ENCODE measurements at regions not wholly inside any gene's neighbourhood (a gene's known extent, or its start where the extent isn't known, plus 50 kb on each side); places are given as distances from the start of the nearest gene placed in this dataset.
"Not testable (repeated sequence)": the region's sequence is repeated elsewhere in the genome, so short reads cannot be mapped to it uniquely, and the experiment has no call there.

DNA sequence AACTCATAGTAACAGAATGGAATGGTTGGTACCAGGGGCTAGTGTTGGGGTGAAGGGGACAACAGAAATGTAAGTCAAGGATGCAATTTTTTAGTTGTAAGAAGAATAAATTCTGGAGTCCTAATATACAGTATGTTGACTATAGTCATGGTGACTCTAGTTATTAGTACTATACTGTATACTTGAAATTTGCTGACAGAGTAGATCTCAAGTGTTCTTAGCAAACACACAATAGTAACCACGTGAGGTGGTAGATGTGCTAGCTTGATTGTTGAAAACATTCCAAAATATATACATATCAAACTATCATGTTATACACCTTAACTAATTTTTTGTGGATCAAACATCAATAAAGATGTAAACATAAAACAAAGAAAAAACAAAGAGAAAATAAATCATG, 1345.1 kb upstream of the PCDH20 start:
- no peaks in the 10 kb centered on the region for H3K4me1 Mint-ChIP-seq
- no peaks in the 10 kb centered on the region for H3K36me3 Mint-ChIP-seq
- CTCF ChIA-PET = interaction anchor here (0.7 kb wide), 1 partner anchor 360 kb away, joined by 3 read pairs; no protein-coding TSS in a partner anchor
- H3K27ac Mint-ChIP-seq = no peak overlapping the region
- H3K4me3 Mint-ChIP-seq = no peak overlapping the region
- H3K9me3 Mint-ChIP-seq = peaks cover 8% of the 10 kb centered on the region
- H3K27me3 Mint-ChIP-seq = no peaks in the 10 kb centered on the region
- DNase-seq = no peak

DNA sequence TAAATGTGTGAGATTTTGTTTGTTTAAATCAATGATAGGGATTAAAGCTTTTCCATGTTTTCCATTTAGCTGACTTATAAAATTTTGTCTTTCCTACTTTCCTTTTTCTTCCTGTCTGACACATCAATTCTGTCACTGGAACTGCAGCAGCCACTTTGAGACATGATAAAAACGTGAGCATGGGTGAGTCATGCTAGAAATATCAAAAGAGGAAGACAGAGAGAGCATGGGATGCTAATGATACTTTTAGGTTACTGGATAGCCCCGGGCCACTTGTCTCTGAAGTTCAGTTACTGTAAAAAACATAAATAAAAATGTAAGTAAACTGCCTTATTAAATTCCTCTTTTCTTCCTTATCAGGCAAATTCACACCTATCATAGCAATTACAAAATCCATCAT, 1332.0 kb upstream of the PCDH20 start:
- CTCF ChIA-PET = no interaction called here
- H3K27ac Mint-ChIP-seq = no peak overlapping the region
- no peak overlapping the region for H3K4me3 Mint-ChIP-seq
- H3K36me3 Mint-ChIP-seq = no peaks in the 10 kb centered on the region
- H3K27me3 Mint-ChIP-seq = no peaks in the 10 kb centered on the region
- DNase-seq = no peak
- peaks cover 6% of the 10 kb centered on the region for H3K9me3 Mint-ChIP-seq
- no peaks in the 10 kb centered on the region for H3K4me1 Mint-ChIP-seq

GRCh38 chr13:62747152-62747551, 1331.5 kb upstream of the PCDH20 start:
- Mint-ChIP-seq H3K27me3 (no peaks in the 10 kb centered on the region), H3K9me3 (peaks cover 6% of the 10 kb centered on the region), H3K4me1 (no peaks in the 10 kb centered on the region), H3K36me3 (no peaks in the 10 kb centered on the region), H3K27ac (no peak overlapping the region), H3K4me3 (no peak overlapping the region)
- no peak for DNase-seq
- CTCF ChIA-PET = no interaction called here

- H3K27ac Mint-ChIP-seq, H3K4me3 Mint-ChIP-seq, DNase-seq, CTCF ChIA-PET, H3K36me3 Mint-ChIP-seq, H3K27me3 Mint-ChIP-seq, H3K4me1 Mint-ChIP-seq: not testable (repeated sequence)
- peaks cover 18% of the 10 kb centered on the region for H3K9me3 Mint-ChIP-seq
Measured at GRCh38 chr13:62729746-62730145, 1314.1 kb upstream of the PCDH20 start.

DNA sequence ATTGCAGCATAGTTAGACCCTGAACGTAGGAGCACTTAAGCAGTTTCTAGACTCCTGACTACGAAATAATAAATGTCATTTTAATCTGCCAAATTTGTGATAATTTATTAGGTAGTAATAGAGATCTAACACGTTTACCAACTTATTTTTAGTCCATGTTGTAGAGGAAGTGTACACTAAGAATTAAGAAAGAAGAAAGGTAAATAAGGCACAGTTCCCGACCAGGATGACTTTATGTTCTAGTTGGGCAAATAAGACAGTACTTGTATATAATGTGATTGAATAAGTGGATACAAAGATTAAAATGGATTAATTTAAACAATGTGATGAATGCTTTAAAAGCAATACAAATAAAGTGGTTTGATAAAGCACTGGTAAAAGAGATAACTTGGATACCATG, 1306.2 kb upstream of the PCDH20 start:
- Mint-ChIP-seq H3K4me1 (no peaks in the 10 kb centered on the region), H3K27ac (no peak overlapping the region), H3K4me3 (no peak overlapping the region), H3K36me3 (no peaks in the 10 kb centered on the region), H3K9me3 (peaks cover 9% of the 10 kb centered on the region), H3K27me3 (no peaks in the 10 kb centered on the region)
- CTCF ChIA-PET = no interaction called here
- DNase-seq = no peak

DNA sequence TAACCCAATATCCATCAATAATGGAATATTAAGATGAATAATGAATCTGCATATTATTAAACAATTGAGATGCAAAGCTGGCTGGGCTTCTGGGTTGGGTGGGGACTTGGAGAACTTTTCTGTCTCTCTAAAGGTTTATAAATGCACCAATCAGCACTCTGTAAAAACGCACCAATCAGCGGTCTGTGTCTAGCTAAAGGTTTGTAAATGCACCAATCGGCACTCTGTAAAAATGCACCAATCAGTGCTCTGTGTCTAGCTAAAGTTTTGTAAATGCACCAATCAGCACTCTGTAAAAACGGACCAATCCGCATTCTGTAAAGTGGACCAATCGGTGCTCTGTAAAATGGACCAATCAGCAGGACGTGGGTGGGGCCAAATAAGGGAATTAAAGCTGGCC, 1296.3 kb upstream of the PCDH20 start:
- DNase-seq, H3K4me3 Mint-ChIP-seq, H3K27ac Mint-ChIP-seq, H3K36me3 Mint-ChIP-seq, CTCF ChIA-PET, H3K4me1 Mint-ChIP-seq, H3K27me3 Mint-ChIP-seq, H3K9me3 Mint-ChIP-seq: not testable (repeated sequence)

- no peaks in the 10 kb centered on the region for H3K4me1 Mint-ChIP-seq
- peaks cover 9% of the 10 kb centered on the region for H3K9me3 Mint-ChIP-seq
- CTCF ChIA-PET = no interaction called here
- DNase-seq = no peak
- no peak overlapping the region for H3K4me3 Mint-ChIP-seq
- no peak overlapping the region for H3K27ac Mint-ChIP-seq
- no peaks in the 10 kb centered on the region for H3K27me3 Mint-ChIP-seq
- no peaks in the 10 kb centered on the region for H3K36me3 Mint-ChIP-seq
Measured at GRCh38 chr13:62710787-62711186, 1295.1 kb upstream of the PCDH20 start.

DNA sequence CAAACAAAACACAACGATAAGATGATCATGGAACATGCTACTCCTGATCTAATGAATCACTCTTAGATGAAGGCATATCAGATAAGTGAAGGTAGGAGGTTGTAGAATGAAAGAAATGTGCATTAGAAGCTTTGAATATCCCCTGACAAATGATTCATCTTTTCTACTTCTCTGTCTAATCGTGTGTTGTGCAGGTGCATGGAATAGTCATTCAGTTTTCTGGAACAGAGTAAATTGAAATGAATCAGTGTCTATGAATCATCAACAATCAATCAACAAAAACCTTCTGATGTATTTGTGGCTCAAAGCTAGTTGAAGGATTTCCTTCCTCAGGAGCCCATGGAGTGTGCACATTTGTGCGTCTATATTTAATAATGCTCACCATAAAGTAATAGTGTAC, 1290.4 kb upstream of the PCDH20 start:
- Mint-ChIP-seq H3K27ac (no peak overlapping the region), H3K4me1 (no peaks in the 10 kb centered on the region), H3K27me3 (no peaks in the 10 kb centered on the region), H3K36me3 (no peaks in the 10 kb centered on the region), H3K4me3 (no peak overlapping the region), H3K9me3 (peaks cover 2% of the 10 kb centered on the region)
- no peak for DNase-seq
- CTCF ChIA-PET = no interaction called here

DNA sequence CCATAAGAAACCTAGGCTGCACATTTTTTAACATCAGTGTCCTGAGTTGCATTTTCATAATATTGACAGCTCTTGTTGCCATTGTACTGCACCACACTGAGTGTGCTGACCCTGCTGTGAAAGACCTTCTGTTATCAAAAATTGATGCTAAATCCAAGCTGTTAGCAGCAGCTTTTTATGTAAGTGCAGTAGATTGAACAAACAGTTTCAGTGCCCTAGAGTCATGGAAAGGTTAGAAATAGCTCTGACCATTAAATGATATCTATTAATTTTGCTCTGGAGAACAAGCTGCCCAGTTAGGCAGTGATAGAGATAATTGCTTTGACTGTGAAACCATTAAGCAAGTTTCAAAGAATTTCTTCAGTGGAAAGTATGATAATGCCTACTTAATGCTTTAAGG, 1289.2 kb upstream of the PCDH20 start:
- Mint-ChIP-seq H3K27ac (no peak overlapping the region), H3K9me3 (peaks cover 2% of the 10 kb centered on the region), H3K4me1 (no peaks in the 10 kb centered on the region)

DNA sequence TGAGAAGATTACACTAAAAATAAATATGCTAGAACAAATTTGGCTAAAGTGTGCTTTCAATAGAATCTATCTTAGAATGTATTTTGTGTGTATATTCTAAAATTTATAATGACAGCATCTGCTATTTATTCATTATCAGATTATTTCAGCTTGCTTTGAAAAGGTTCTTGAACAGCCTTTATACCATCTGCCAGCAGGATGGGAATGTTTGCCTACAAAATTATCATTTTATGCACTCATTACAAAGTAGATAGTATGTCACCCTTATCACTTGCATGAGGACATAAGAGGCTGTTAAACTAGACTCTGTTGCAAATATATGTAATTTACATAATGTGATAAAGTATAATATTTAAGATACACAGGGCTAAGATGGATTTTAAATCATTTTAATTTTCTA, 1286.9 kb upstream of the PCDH20 start:
- peaks cover 2% of the 10 kb centered on the region for H3K9me3 Mint-ChIP-seq
- no peak overlapping the region for H3K4me3 Mint-ChIP-seq
- CTCF ChIA-PET = no interaction called here
- H3K4me1 Mint-ChIP-seq = no peaks in the 10 kb centered on the region
- no peaks in the 10 kb centered on the region for H3K36me3 Mint-ChIP-seq
- no peaks in the 10 kb centered on the region for H3K27me3 Mint-ChIP-seq
- H3K27ac Mint-ChIP-seq = no peak overlapping the region
- DNase-seq = no peak

More for the DNA sequence above, 1289.2 kb upstream of the PCDH20 start:
- H3K36me3 Mint-ChIP-seq = no peaks in the 10 kb centered on the region
- CTCF ChIA-PET = no interaction called here
- no peak for DNase-seq
- H3K27me3 Mint-ChIP-seq = no peaks in the 10 kb centered on the region
- no peak overlapping the region for H3K4me3 Mint-ChIP-seq

- Mint-ChIP-seq H3K27ac (no peak overlapping the region), H3K9me3 (no peaks in the 10 kb centered on the region), H3K4me1 (no peaks in the 10 kb centered on the region), H3K4me3 (no peak overlapping the region), H3K36me3 (no peaks in the 10 kb centered on the region), H3K27me3 (no peaks in the 10 kb centered on the region)
- CTCF ChIA-PET = no interaction called here
- DNase-seq = no peak
Measured at GRCh38 chr13:62697701-62698100, 1282.1 kb upstream of the PCDH20 start.

GRCh38 chr13:62696490-62696889, 1280.8 kb upstream of the PCDH20 start:
- H3K27me3 Mint-ChIP-seq = no peaks in the 10 kb centered on the region
- CTCF ChIA-PET = no interaction called here
- H3K4me1 Mint-ChIP-seq = no peaks in the 10 kb centered on the region
- H3K27ac Mint-ChIP-seq = no peak overlapping the region
- no peak overlapping the region for H3K4me3 Mint-ChIP-seq
- no peak for DNase-seq
- H3K36me3 Mint-ChIP-seq = no peaks in the 10 kb centered on the region
- peaks cover 4% of the 10 kb centered on the region for H3K9me3 Mint-ChIP-seq

GRCh38 chr13:62687732-62688131, 1272.1 kb upstream of the PCDH20 start:
- Mint-ChIP-seq H3K4me1 (no peaks in the 10 kb centered on the region), H3K27me3 (no peaks in the 10 kb centered on the region), H3K27ac (no peak overlapping the region), H3K4me3 (no peak overlapping the region), H3K9me3 (peaks cover 4% of the 10 kb centered on the region), H3K36me3 (no peaks in the 10 kb centered on the region)
- DNase-seq = peak; percentile 21
- CTCF ChIA-PET = no interaction called here

- Mint-ChIP-seq H3K9me3 (peaks cover 3% of the 10 kb centered on the region), H3K4me3 (no peak overlapping the region), H3K27ac (no peak overlapping the region), H3K27me3 (no peaks in the 10 kb centered on the region), H3K4me1 (no peaks in the 10 kb centered on the region), H3K36me3 (no peaks in the 10 kb centered on the region)
- DNase-seq = no peak
- CTCF ChIA-PET = interaction anchor here (0.7 kb wide), 1 partner anchor 35 kb away, joined by 3 read pairs; no protein-coding TSS in a partner anchor
Measured at GRCh38 chr13:62684359-62684758, 1268.7 kb upstream of the PCDH20 start.

- H3K4me3 Mint-ChIP-seq = no peak overlapping the region
- H3K27ac Mint-ChIP-seq = no peak overlapping the region
- H3K9me3 Mint-ChIP-seq = peaks cover 3% of the 10 kb centered on the region
- H3K4me1 Mint-ChIP-seq = no peaks in the 10 kb centered on the region
- no peaks in the 10 kb centered on the region for H3K36me3 Mint-ChIP-seq
- DNase-seq = no peak
- CTCF ChIA-PET = no interaction called here
- no peaks in the 10 kb centered on the region for H3K27me3 Mint-ChIP-seq
Measured at GRCh38 chr13:62682788-62683187, 1267.1 kb upstream of the PCDH20 start.

DNA sequence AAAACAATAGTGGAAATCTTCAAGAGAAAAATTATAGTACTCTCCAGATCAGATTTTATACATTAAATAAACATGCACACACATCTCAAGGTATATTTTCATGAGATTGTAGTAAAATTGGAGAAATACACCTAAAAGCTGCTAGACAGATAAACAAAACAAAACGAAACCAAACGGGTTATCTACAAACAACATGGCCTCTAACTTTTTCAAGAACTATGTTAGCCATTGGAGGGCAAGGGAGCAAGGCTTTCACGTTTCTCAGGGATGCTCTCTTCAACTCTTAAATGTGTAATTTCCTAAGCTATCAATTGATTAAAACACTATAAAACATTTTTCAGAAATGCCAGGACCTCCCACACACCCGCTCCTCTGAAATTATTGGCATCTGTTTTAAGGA, 1262.4 kb upstream of the PCDH20 start:
- CTCF ChIA-PET = no interaction called here
- Mint-ChIP-seq H3K4me1 (no peaks in the 10 kb centered on the region), H3K27ac (no peak overlapping the region), H3K4me3 (no peak overlapping the region), H3K27me3 (no peaks in the 10 kb centered on the region), H3K9me3 (peaks cover 8% of the 10 kb centered on the region), H3K36me3 (no peaks in the 10 kb centered on the region)
- DNase-seq = no peak

Data from activated naive CD4-positive, alpha-beta T cell treated with anti-CD3 and anti-CD28 coated beads, Interleukin-2, amount 10 ng/mL, durations not matched to agents 7 days and 5 days (primary cell).